NOMO-1 treated with DMSO at 0.1 percent for 48 hours (cell line): ENCODE measurements at regions not wholly inside any gene's neighbourhood (a gene's known extent, or its start where the extent isn't known, plus 50 kb on each side); places are given as distances from the start of the nearest gene placed in this dataset.
"Not testable (repeated sequence)": the region's sequence is repeated elsewhere in the genome, so short reads cannot be mapped to it uniquely, and the experiment has no call there.

Source experiments
- DNase-seq: peaks from one replicate; lab custom pipeline; 2025; ENCODE audit not compliant: unreplicated experiment; lab: John Stamatoyannopoulos, UW

- no peak for DNase-seq
Measured at GRCh38 chr16:59913666-59914065, 1179.5 kb upstream of the GOT2 start.

GRCh38 chr16:59909262-59909661 lies 1175.1 kb upstream of the GOT2 start:
- no peak for DNase-seq

GRCh38 chr16:59907611-59908010 lies 1173.5 kb upstream of the GOT2 start:
- no peak for DNase-seq

GRCh38 chr16:59905606-59906005 lies 1171.5 kb upstream of the GOT2 start:
- DNase-seq, result no peak

- no peak for DNase-seq
Measured at GRCh38 chr16:59905131-59905530, 1171.0 kb upstream of the GOT2 start.

GRCh38 chr16:59899940-59900339 lies 1165.8 kb upstream of the GOT2 start:
- peak; percentile 73 for DNase-seq

- no peak for DNase-seq
Measured at GRCh38 chr16:59892376-59892775, 1158.3 kb upstream of the GOT2 start.

- DNase-seq, result no peak
Measured at GRCh38 chr16:59887856-59888255, 1153.7 kb upstream of the GOT2 start.

- peak; percentile 60 for DNase-seq
Measured at GRCh38 chr16:59886021-59886420, 1151.9 kb upstream of the GOT2 start.

- peak; percentile 25 for DNase-seq
Measured at GRCh38 chr16:59881376-59881775, 1147.3 kb upstream of the GOT2 start.

GRCh38 chr16:59880611-59881010 lies 1146.5 kb upstream of the GOT2 start:
- no peak for DNase-seq

- DNase-seq, result no peak
Measured at GRCh38 chr16:59878999-59879398, 1144.9 kb upstream of the GOT2 start.

GRCh38 chr16:59878479-59878878 lies 1144.4 kb upstream of the GOT2 start:
- DNase-seq, result no peak

GRCh38 chr16:59864981-59865666 lies 1131.0 kb upstream of the GOT2 start:
- DNase-seq, result no peak

- DNase-seq, result peak; percentile 51
Measured at GRCh38 chr16:59859676-59860402, 1125.7 kb upstream of the GOT2 start.

- DNase-seq, result no peak
Measured at GRCh38 chr16:59854846-59855439, 1120.8 kb upstream of the GOT2 start.

GRCh38 chr16:59849716-59850115 lies 1115.6 kb upstream of the GOT2 start:
- no peak for DNase-seq

- no peak for DNase-seq
Measured at GRCh38 chr16:59848296-59848695, 1114.2 kb upstream of the GOT2 start.

GRCh38 chr16:59840169-59840568 lies 1106.1 kb upstream of the GOT2 start:
- no peak for DNase-seq

GRCh38 chr16:59826767-59827166 lies 1092.7 kb upstream of the GOT2 start:
- no peak for DNase-seq

GRCh38 chr16:59809488-59809887 lies 1075.4 kb upstream of the GOT2 start:
- DNase-seq, result not testable (repeated sequence)

GRCh38 chr16:59783191-59783590 lies 1049.1 kb upstream of the GOT2 start:
- DNase-seq, result no peak
